Chondrocyte (in vitro differentiated cells): ENCODE measurements at regions not wholly inside any gene's neighbourhood (a gene's known extent, or its start where the extent isn't known, plus 50 kb on each side); places are given as distances from the start of the nearest gene placed in this dataset.

Source experiments
- DNase-seq: peaks from one replicate; pipeline ENCODE4 v3.0.0; 2021; ENCODE audit warnings: mixed read lengths, low spot score
- H3K27ac Mint-ChIP-seq: one replicate; pipeline ENCODE4 v1.8.0; 2021; ENCODE audit warnings: mild to moderate bottlenecking, moderate library complexity, mixed read lengths; ENCODE audit not compliant: unreplicated experiment
- H3K27me3 Mint-ChIP-seq: 2 replicates; pipeline ENCODE4 v1.8.0; 2021; ENCODE audit warnings: low read depth, mixed read lengths
- H3K36me3 Mint-ChIP-seq: 2 replicates; pipeline ENCODE4 v1.8.0; 2021; ENCODE audit warnings: low read depth, mixed read lengths
- H3K4me1 Mint-ChIP-seq: 2 replicates; pipeline ENCODE4 v1.8.0; 2021; ENCODE audit warnings: low read depth, mild to moderate bottlenecking, mixed read lengths
- H3K4me3 Mint-ChIP-seq: one replicate; pipeline ENCODE4 v1.8.0; 2021; ENCODE audit warnings: mild to moderate bottlenecking, moderate library complexity, mixed read lengths; ENCODE audit not compliant: unreplicated experiment
- H3K9me3 Mint-ChIP-seq: 2 replicates; pipeline ENCODE4 v1.8.0; 2021; ENCODE audit warnings: low read depth, mixed read lengths
- CTCF ChIP-seq: fragments of 200-600 bp; sonication (generic); IDR thresholded peaks from 2 replicates; pipeline ENCODE4 v1.5.0; 2021; ENCODE audit warnings: antibody characterized with exemption, mild to moderate bottlenecking, moderate library complexity

GRCh38 chr2:133854603-133855200, 286.4 kb upstream of the NCKAP5 start:
- Mint-ChIP-seq H3K4me1 (no peaks in the 10 kb centered on the region), H3K27me3 (peaks cover 15% of the 10 kb centered on the region), H3K4me3 (no peak overlapping the region), H3K36me3 (peaks cover 4% of the 10 kb centered on the region), H3K9me3 (no peaks in the 10 kb centered on the region), H3K27ac (no peak overlapping the region)
- no peak for TF ChIP-seq CTCF
- no peak for DNase-seq

- no peaks in the 10 kb centered on the region for H3K9me3 Mint-ChIP-seq
- H3K27ac Mint-ChIP-seq = no peak overlapping the region
- H3K4me1 Mint-ChIP-seq = no peaks in the 10 kb centered on the region
- peaks cover 4% of the 10 kb centered on the region for H3K36me3 Mint-ChIP-seq
- no peak overlapping the region for H3K4me3 Mint-ChIP-seq
- TF ChIP-seq CTCF = no peak
- peaks cover 17% of the 10 kb centered on the region for H3K27me3 Mint-ChIP-seq
- DNase-seq = no peak
Observed at GRCh38 chr2:133855526-133855925, 287.3 kb upstream of the NCKAP5 start.

GRCh38 chr2:133856678-133857077, 288.4 kb upstream of the NCKAP5 start:
- TF ChIP-seq CTCF = no peak
- no peak for DNase-seq
- Mint-ChIP-seq H3K4me3 (no peak overlapping the region), H3K36me3 (peaks cover 4% of the 10 kb centered on the region), H3K27me3 (peaks cover 17% of the 10 kb centered on the region), H3K4me1 (no peaks in the 10 kb centered on the region), H3K9me3 (no peaks in the 10 kb centered on the region), H3K27ac (no peak overlapping the region)

GRCh38 chr2:133859578-133859977, 291.3 kb upstream of the NCKAP5 start:
- no peaks in the 10 kb centered on the region for H3K4me1 Mint-ChIP-seq
- no peak overlapping the region for H3K4me3 Mint-ChIP-seq
- H3K9me3 Mint-ChIP-seq = no peaks in the 10 kb centered on the region
- H3K27ac Mint-ChIP-seq = no peak overlapping the region
- H3K36me3 Mint-ChIP-seq = no peaks in the 10 kb centered on the region
- H3K27me3 Mint-ChIP-seq = peaks cover 20% of the 10 kb centered on the region
- no peak for DNase-seq
- TF ChIP-seq CTCF = no peak

- H3K27ac Mint-ChIP-seq = no peak overlapping the region
- no peak for DNase-seq
- no peak overlapping the region for H3K4me3 Mint-ChIP-seq
- H3K27me3 Mint-ChIP-seq = peaks cover 24% of the 10 kb centered on the region
- TF ChIP-seq CTCF = no peak
- H3K9me3 Mint-ChIP-seq = no peaks in the 10 kb centered on the region
- no peaks in the 10 kb centered on the region for H3K4me1 Mint-ChIP-seq
- no peaks in the 10 kb centered on the region for H3K36me3 Mint-ChIP-seq
Observed at GRCh38 chr2:133862400-133862977, 294.2 kb upstream of the NCKAP5 start.
